Hypothalamus (tissue), 51 donors: ENCODE measurements at regions not wholly inside any gene's neighbourhood (a gene's known extent, or its start where the extent isn't known, plus 50 kb on each side); places are given as distances from the start of the nearest gene placed in this dataset.
"Not testable (repeated sequence)": the region's sequence is repeated elsewhere in the genome, so short reads cannot be mapped to it uniquely, and the experiment has no call there.

Source experiments
- DNase-seq, 51 donors: peaks; one replicate each; lab custom pipeline; 2025; lab: John Stamatoyannopoulos, UW

- not testable (repeated sequence) for DNase-seq
Observed at GRCh38 chr11:128140293-128140692, 447.1 kb downstream of the ETS1 start.

GRCh38 chr11:128135451-128135850 is 451.9 kb downstream of the ETS1 start:
- DNase-seq = no peak

- no peak for DNase-seq
Observed at GRCh38 chr11:128133501-128133900, 453.9 kb downstream of the ETS1 start.

- no peak for DNase-seq
Observed at GRCh38 chr11:128130052-128130451, 457.3 kb downstream of the ETS1 start.

GRCh38 chr11:128125723-128126122 is 461.6 kb downstream of the ETS1 start:
- no peak for DNase-seq

- DNase-seq = no peak
Observed at GRCh38 chr11:128116885-128117284, 470.5 kb downstream of the ETS1 start.

GRCh38 chr11:128116447-128116846 is 470.9 kb downstream of the ETS1 start:
- DNase-seq = no peak

GRCh38 chr11:128105950-128106349 is 481.4 kb downstream of the ETS1 start:
- DNase-seq = no peak

- no peak for DNase-seq
Observed at GRCh38 chr11:128105511-128105910, 481.8 kb downstream of the ETS1 start.

- DNase-seq = no peak
Observed at GRCh38 chr11:128103278-128103873, 484.0 kb downstream of the ETS1 start.

- no peak for DNase-seq
Observed at GRCh38 chr11:128098781-128099180, 488.6 kb downstream of the ETS1 start.

- DNase-seq = no peak
Observed at GRCh38 chr11:128095466-128095981, 491.8 kb downstream of the ETS1 start.

GRCh38 chr11:128093689-128094088 is 493.7 kb downstream of the ETS1 start:
- no peak for DNase-seq

GRCh38 chr11:128089962-128090361 is 497.4 kb downstream of the ETS1 start:
- DNase-seq = no peak

- DNase-seq = no peak
Observed at GRCh38 chr11:128086794-128087193, 500.6 kb downstream of the ETS1 start.

- no peak for DNase-seq
Observed at GRCh38 chr11:128085276-128085675, 502.1 kb downstream of the ETS1 start.

GRCh38 chr11:128082574-128082973 is 504.8 kb downstream of the ETS1 start:
- no peak for DNase-seq

- DNase-seq = no peak
Observed at GRCh38 chr11:128069665-128070064, 517.7 kb downstream of the ETS1 start.

- no peak for DNase-seq
Observed at GRCh38 chr11:128067780-128068179, 519.6 kb downstream of the ETS1 start.

GRCh38 chr11:128066399-128066798 is 521.0 kb downstream of the ETS1 start:
- DNase-seq = no peak

GRCh38 chr11:128061281-128061871 is 526.0 kb downstream of the ETS1 start:
- no peak for DNase-seq

- DNase-seq = no peak
Observed at GRCh38 chr11:128058580-128059208, 528.7 kb downstream of the ETS1 start.
